SH-SY5Y (cell line): ENCODE measurements at regions not wholly inside any gene's neighbourhood (a gene's known extent, or its start where the extent isn't known, plus 50 kb on each side); places are given as distances from the start of the nearest gene placed in this dataset.

Experiments
- GATA2 ChIP-seq: IDR thresholded peaks from 2 replicates; pipeline ENCODE4 v1.6.1; 2011; ENCODE audit warnings: mild to moderate bottlenecking, low read depth, low read length
- GATA3 ChIP-seq: IDR thresholded peaks from 2 replicates; pipeline ENCODE4 v1.6.1; 2011; ENCODE audit warnings: low read depth, mild to moderate bottlenecking, low read length, moderate library complexity

DNA sequence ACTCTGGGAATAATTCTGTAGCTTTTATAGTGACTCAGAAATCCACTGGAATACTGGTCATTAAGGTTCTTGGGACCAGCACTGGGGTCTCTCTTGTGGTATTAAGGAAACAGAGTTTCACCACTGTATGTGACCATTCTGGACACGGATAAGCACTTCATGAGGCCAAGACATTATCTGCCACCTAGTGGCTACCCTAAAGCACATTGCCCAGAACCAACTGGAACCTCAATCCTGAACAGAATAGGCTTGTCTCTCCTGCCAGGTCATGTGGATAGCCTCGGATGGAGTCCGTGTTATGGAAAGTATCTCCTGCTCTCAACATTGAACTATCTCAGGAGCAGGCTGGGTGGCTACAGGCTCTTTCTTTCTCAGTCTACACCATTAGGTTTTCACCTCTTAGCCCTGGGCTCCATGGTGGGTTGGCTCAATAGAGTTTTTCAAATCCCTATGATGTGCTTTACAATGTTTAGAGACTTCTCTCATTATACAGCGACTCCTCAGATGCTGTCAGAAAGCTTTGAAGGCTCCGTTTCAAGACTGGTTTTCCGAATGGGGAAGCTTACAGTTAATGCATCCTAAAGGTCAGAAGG lies 167.6 kb upstream of the ST8SIA2 start:
- TF ChIP-seq GATA3 (no peak), GATA2 (no peak)
